ENCODE measurements at regions not wholly inside any gene's neighbourhood (a gene's known extent, or its start where the extent isn't known, plus 50 kb on each side); places are given as distances from the start of the nearest gene placed in this dataset.

- Histone ChIP-seq H3K9me1 (replicated peaks; ENCODE audit: control insufficient read depth, extremely low read depth, insufficient read depth, low read length) (no peaks in the 10 kb centered on the region), H3K27ac (ENCODE audit: insufficient read depth, low read depth, low read length) (no peak overlapping the region), H2AFZ (ENCODE audit: low read depth, low read length) (no peak overlapping the region), H3K4me2 (ENCODE audit: insufficient read depth, low read length) (no peak overlapping the region), H3K9ac (replicated peaks; ENCODE audit: extremely low read depth, insufficient read depth, low read length) (no peak overlapping the region), H4K20me1 (replicated peaks; ENCODE audit: control insufficient read depth, extremely low read depth, insufficient read depth, low read length) (no peaks in the 10 kb centered on the region), H3K4me1 (ENCODE audit: control insufficient read depth, extremely low read depth, insufficient read depth, low read length) (no peaks in the 10 kb centered on the region), H3K36me3 (ENCODE audit: control insufficient read depth in 2 of 2, extremely low read depth in 1 of 2, insufficient read depth in 2 of 2, low read length in 2 of 2) (no peaks in the 10 kb centered on the region), H3K79me2 (ENCODE audit: control insufficient read depth, insufficient read depth, low read length) (no peaks in the 10 kb centered on the region), H3K4me3 (replicated peaks in 1 of 3; ENCODE audit: insufficient read depth in 1 of 3, low read depth in 1 of 3, low read length in 3 of 3) (no peak overlapping the region), H3K27me3 (ENCODE audit: control insufficient read depth in 2 of 2, insufficient read depth in 2 of 2, low read length in 2 of 2) (no peaks in the 10 kb centered on the region), H3K9me3 (replicated peaks; ENCODE audit: control insufficient read depth, insufficient read depth, low read length) (no peaks in the 10 kb centered on the region)
- dilution Hi-C loops (cut with MboI; ENCODE audit: extremely low pct_ligation_motif_present, low sequenced_read_pairs), result no loop called here
- TF ChIP-seq GATA2 (IDR thresholded peaks at IDR 0.05; ENCODE audit: insufficient read depth, insufficient read length, low read depth, low read length) (no peak), EZH2 (IDR thresholded peaks at IDR 0.05; ENCODE audit: borderline replicate concordance, low read depth, low read length, severe bottlenecking) (no peak), MYC (IDR thresholded peaks at IDR 0.05; ENCODE audit: low read depth, low read length) (no peak)
- TF ChIP-seq, protein P1, sequence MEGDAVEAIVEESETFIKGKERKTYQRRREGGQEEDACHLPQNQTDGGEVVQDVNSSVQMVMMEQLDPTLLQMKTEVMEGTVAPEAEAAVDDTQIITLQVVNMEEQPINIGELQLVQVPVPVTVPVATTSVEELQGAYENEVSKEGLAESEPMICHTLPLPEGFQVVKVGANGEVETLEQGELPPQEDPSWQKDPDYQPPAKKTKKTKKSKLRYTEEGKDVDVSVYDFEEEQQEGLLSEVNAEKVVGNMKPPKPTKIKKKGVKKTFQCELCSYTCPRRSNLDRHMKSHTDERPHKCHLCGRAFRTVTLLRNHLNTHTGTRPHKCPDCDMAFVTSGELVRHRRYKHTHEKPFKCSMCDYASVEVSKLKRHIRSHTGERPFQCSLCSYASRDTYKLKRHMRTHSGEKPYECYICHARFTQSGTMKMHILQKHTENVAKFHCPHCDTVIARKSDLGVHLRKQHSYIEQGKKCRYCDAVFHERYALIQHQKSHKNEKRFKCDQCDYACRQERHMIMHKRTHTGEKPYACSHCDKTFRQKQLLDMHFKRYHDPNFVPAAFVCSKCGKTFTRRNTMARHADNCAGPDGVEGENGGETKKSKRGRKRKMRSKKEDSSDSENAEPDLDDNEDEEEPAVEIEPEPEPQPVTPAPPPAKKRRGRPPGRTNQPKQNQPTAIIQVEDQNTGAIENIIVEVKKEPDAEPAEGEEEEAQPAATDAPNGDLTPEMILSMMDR (IDR thresholded peaks at IDR 0.05; ENCODE audit: extremely low read depth in 1 of 2, insufficient read depth in 1 of 2, low read depth in 1 of 2, low read length in 2 of 2), result no peak
- ChIA-PET POLR2A (no interaction called here), CTCF (no interaction called here)
- no peak for FAIRE-seq
- no TSS peak for BruUV-seq (replicated peaks)
- no peak for DNase-seq (ENCODE audit: low read depth, low spot score)
- intact Hi-C loops (cut with micrococcal nuclease), result no loop called here
Measured at GRCh38 chr2:116366212-116366611, 1448.3 kb upstream of the DDX18 start.

- dilution Hi-C loops (cut with MboI; ENCODE audit: extremely low pct_ligation_motif_present, low sequenced_read_pairs), result no loop called here
- H2AFZ ChIP-seq (ENCODE audit: low read depth, low read length), result no peak overlapping the region
- intact Hi-C loops (cut with micrococcal nuclease), result no loop called here
- no peak for DNase-seq (ENCODE audit: low read depth, low spot score)
- no peaks in the 10 kb centered on the region for H3K9me1 ChIP-seq (replicated peaks; ENCODE audit: control insufficient read depth, extremely low read depth, insufficient read depth, low read length)
- H4K20me1 ChIP-seq (replicated peaks; ENCODE audit: control insufficient read depth, extremely low read depth, insufficient read depth, low read length), result no peaks in the 10 kb centered on the region
- peaks cover 1% of the 10 kb centered on the region for H3K9me3 ChIP-seq (replicated peaks; ENCODE audit: control insufficient read depth, insufficient read depth, low read length)
- no peak overlapping the region for H3K27ac ChIP-seq (ENCODE audit: insufficient read depth, low read depth, low read length)
- BruUV-seq (replicated peaks), result no TSS peak
- H3K4me1 ChIP-seq (ENCODE audit: control insufficient read depth, extremely low read depth, insufficient read depth, low read length), result no peaks in the 10 kb centered on the region
- ChIA-PET POLR2A (no interaction called here), CTCF (no interaction called here)
- TF ChIP-seq FOS (IDR thresholded peaks at IDR 0.05; ENCODE audit: borderline replicate concordance, insufficient read depth, low read length) (no peak), MYC (IDR thresholded peaks at IDR 0.05; ENCODE audit: low read depth, low read length) (no peak), POLR2A (IDR thresholded peaks at IDR 0.05; ENCODE audit: low read depth, low read length) (no peak), GATA2 (IDR thresholded peaks at IDR 0.05; ENCODE audit: insufficient read depth, insufficient read length, low read depth, low read length) (no peak), POLR2AphosphoS5 (IDR thresholded peaks at IDR 0.05; ENCODE audit: insufficient read depth, low read depth, low read length) (no peak), JUN (IDR thresholded peaks at IDR 0.05; ENCODE audit: borderline replicate concordance, insufficient read depth, insufficient read length, low read depth) (no peak), EZH2 (IDR thresholded peaks at IDR 0.05; ENCODE audit: borderline replicate concordance, low read depth, low read length, severe bottlenecking) (no peak)
- TF ChIP-seq, protein P1 (IDR thresholded peaks at IDR 0.05; ENCODE audit: extremely low read depth in 1 of 2, insufficient read depth in 1 of 2, low read depth in 1 of 2, low read length in 2 of 2), result no peak
- TF ChIP-seq, protein P2, sequence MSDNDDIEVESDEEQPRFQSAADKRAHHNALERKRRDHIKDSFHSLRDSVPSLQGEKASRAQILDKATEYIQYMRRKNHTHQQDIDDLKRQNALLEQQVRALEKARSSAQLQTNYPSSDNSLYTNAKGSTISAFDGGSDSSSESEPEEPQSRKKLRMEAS (IDR thresholded peaks at IDR 0.05; ENCODE audit: insufficient read depth, insufficient read length), result no peak
- no peak overlapping the region for H3K4me3 ChIP-seq (replicated peaks in 1 of 3; ENCODE audit: insufficient read depth in 1 of 3, low read depth in 1 of 3, low read length in 3 of 3)
- FAIRE-seq, result no peak
- H3K36me3 ChIP-seq (ENCODE audit: control insufficient read depth in 2 of 2, extremely low read depth in 1 of 2, insufficient read depth in 2 of 2, low read length in 2 of 2), result no peaks in the 10 kb centered on the region
- H3K4me2 ChIP-seq (ENCODE audit: insufficient read depth, low read length), result no peak overlapping the region
- H3K27me3 ChIP-seq (ENCODE audit: control insufficient read depth in 2 of 2, insufficient read depth in 2 of 2, low read length in 2 of 2), result no peaks in the 10 kb centered on the region
- H3K79me2 ChIP-seq (ENCODE audit: control insufficient read depth, insufficient read depth, low read length), result no peaks in the 10 kb centered on the region
- H3K9ac ChIP-seq (replicated peaks; ENCODE audit: extremely low read depth, insufficient read depth, low read length), result no peak overlapping the region
Measured at GRCh38 chr2:116378786-116379185, 1435.7 kb upstream of the DDX18 start.
